Frontal cortex (tissue), 3 donors: ENCODE measurements at regions not wholly inside any gene's neighbourhood (a gene's known extent, or its start where the extent isn't known, plus 50 kb on each side); places are given as distances from the start of the nearest gene placed in this dataset.
"Not testable (repeated sequence)": the region's sequence is repeated elsewhere in the genome, so short reads cannot be mapped to it uniquely, and the experiment has no call there.

Source experiments
- DNase-seq, 2 donors: peaks; one replicate each; pipeline ENCODE4 v3.0.0; 2012; ENCODE audit warnings: low spot score in 2 of 2
- FAIRE-seq: peaks from 2 replicates; lab custom pipeline; 2012; peaks lifted over from hg19 to GRCh38; lab: Jason Lieb, UNC
- donor health status: control.
- donor health status: control.
- donor health status: control.

DNA sequence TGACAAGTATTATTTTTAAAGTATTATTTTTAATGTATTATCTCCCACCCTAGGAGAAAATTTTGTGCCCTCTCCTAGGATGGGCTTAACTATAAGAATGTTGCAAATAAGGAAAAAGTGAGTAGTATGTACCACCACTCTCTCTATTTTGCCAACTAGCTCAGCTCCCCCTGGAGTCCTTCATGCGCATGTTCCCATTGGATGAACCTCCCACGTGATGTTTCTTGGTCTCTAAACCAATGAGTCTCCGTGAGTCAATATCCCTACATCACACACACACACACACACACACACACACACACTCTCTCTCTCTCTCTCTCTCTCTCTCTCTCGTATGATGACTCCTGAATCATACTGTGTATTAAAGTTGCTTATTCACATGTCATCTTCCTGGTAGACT lies 129.7 kb upstream of the ZFP42 start:
- no peak for FAIRE-seq

DNA sequence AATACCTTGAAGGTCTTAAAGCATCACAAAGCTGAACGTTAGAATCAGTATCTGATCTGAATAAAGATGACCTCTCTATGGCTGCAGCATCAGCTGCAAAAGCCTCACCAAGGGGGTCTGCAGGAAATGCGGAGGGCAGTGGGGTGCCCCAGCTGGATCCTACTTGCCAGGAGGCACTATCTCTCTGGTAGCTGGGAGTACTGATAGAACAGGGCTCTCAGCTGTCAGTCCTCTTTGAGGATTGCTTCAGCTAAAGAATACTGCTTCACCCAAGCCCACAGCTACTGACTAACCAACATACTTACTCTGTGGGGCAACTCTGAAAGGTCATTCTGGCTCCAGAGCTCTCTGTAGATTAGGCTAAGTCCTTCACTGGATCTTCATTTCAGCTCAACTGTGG lies 112.5 kb upstream of the ZFP42 start:
- FAIRE-seq, result no peak
- no peak for DNase-seq

More for the DNA sequence above, 129.7 kb upstream of the ZFP42 start:
- no peak for DNase-seq

DNA sequence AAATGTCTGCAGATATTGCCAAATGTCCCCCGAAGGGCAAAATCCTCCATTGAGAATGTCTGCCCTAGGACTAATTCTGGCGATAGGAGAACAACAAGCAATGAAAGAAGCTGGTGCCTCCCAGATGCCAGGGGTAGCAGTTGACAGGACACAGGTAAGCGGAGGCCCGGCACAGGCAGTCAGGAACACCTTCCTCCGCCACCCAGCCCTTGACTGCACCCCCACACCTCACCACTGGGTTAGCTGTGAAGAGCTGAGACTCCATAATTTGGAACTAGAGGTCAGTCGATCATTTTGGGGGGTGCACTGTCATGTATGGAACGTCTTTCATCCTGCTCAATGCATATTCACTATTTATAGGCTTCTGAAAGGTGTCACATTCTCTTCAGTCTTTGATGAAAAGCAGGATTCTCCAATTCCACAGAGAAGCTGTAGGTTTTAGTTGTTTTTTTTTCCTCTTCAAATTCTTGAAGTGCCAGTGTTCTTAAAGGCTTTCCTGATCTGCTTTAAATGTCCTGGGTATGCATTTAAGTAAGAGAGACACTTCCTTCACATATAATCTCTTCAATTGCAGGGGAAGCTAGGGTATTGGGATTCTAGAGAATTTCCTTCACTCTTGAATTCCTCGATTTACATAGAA lies 111.6 kb upstream of the ZFP42 start:
- DNase-seq, result no peak
- no peak for FAIRE-seq

DNA sequence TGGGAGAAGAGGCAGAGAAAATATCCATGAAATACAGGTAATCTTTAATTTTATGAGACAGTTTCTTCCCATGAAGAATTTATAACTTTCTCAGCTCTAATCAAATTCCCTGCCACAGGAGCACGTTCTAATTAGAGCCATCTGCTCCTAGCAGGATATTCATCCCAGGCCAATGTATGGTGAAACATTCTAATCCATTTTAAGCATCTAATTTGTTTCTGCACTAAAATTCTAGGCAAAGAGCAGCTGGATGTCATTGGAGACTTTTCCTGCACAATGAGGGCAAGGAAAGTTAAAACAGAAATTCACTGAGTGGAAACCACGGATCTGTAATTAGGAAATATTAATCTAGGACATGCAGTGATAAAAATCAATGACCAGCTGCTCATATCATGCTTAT lies 107.7 kb upstream of the ZFP42 start:
- FAIRE-seq, result no peak
- DNase-seq, result no peak

DNA sequence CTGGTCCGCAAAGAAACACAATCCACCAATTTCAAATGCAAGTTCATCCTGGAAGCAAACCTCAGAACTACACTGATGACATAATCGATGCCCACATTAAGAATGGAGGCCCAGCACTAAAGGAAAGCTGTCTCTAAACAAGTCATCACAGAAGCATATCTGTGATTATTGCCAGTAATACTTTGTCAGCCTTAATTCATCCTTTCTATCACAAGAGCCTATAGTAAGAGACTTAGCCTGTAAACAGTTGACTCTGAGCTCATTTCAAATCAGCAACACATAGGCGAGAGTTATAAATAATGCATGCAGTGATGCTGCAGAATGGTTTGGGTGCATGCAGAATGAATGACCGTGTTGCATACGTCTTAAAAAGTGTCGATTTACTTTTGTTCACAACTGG lies 105.9 kb upstream of the ZFP42 start:
- FAIRE-seq (no peak), DNase-seq (no peak)

DNA sequence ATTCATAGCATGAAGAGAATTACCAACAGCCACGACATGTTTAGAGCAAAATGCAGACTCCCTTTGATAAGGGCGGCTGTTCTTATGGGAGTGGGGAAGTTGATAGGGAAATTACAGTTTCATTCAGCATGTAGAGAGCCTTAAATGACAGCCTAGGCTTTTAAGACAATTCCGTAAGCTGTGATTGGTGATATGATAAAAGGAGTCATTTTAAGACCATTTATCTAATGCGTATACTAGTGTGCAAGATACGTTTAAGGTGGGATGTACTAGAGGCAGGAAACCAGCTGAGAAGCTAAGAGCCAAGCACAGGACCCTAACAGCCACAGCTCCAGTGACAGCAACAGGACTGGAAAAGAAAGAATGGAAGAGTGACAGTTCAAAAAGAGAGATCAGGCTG lies 102.2 kb upstream of the ZFP42 start:
- no peak for DNase-seq
- no peak for FAIRE-seq

DNA sequence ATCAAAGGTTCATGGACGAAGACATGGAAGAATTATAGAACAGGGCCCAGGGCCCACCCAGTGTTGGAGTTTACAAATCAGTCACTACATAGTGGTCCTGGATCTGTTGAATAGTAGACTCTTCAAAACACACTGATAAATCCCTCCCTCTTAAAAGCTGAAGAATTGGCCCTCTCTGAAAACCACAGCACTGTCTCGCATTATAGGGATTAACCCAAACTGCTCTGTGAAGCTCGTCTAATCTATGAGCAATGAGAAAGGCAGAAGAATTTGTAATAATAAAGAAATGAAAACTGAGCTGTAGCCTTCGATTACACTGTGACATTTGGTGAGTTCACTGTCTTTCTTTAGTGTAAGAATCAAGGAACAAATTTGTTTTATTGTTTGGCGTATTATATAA lies 92.5 kb upstream of the ZFP42 start:
- no peak for FAIRE-seq
- no peak for DNase-seq

DNA sequence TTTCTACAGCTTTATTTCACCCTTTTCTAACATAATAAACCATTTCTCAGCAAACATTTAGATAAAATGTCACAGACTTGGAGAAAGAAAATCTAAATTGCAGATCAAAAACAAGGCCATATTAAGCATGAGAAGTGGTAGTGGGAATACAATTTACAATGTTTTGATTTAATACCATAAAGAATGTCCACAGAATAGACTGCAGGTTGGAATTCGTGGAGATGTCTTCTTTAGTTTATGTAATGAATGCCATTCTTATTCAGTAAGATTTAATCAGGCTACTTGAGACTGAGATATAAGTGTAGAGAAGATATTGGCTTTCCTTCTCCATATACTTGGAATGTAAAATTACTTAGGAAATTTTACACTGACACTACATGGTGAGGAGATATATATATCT lies 91.9 kb upstream of the ZFP42 start:
- FAIRE-seq (no peak), DNase-seq (no peak)

DNA sequence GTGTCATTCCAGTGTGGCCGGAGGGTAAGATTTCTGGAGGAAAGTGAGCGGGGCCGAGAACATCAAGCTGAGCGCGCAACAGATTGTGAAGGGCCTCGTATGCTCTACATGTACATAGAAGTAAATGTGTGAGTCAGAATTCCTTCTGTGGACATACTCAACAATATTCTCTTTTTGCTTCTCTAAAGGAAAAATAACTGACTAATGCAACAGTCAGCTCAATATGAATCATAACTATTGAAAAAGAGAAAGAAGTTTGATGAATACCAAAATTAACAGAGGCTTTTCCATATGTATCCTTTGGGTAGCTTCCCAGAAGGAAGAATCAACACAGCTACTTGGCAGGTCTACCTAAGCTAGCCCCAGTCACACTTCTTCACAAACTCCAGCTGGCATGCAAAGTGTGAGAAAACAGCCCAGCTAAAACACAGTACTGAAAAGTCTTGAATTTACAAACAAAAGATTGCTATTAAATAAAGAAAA lies 87.5 kb upstream of the ZFP42 start:
- FAIRE-seq, result no peak
- DNase-seq, result no peak

DNA sequence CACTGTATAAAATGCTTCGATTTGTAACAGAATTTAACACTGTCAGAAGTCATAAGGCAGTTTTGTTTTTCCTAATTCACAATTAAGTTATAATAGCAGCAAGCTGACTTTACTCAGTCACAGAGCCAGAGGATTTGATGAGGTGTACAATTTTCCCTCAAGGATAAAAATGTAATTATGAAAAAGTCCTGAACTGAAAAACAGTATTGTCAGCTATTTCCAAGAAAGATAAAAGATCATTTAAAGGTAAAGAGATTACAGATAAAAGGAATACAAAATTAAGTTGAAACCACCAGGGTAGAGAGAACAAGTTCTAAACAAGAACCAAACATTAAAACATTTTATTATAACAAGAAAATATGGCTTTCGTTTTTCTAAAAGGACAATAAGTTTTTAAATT lies 86.8 kb upstream of the ZFP42 start:
- no peak for DNase-seq
- no peak for FAIRE-seq

DNA sequence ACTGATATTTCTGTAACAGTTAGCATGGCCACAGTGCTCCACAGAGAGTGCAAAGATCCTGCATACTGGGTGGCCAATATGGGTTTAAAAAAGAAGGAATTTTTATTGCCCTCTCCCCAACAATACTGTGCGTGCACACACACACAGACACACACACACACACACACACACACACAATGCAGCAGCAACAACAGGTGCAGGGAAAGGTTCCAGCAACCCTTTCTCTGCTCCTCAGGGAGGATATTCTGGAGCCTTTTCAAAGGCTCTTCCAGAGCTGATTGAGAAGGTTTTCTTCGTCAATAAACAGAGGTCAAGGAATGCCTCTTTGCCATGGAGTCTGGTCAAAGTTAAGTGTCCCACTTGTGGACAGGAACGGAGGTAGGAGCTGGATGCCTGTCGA lies 84.8 kb upstream of the ZFP42 start:
- DNase-seq (no peak), FAIRE-seq (no peak)

DNA sequence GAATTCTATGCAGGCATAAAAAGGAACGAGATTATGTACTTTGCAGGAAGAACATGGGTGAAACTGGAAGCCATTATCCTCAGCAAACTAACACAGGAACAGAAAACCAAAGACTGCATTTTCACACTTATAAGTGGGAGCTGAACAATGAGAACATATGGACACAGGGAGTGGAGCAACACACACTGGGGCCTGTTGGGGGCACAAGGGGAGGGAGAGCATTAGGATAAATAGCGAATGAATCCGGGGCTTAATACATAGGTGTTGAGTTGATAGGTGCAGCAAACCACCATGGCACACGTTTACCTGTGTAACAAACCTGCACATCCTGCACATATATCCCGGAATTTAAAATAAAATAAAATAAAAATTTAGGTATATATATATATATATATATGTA lies 80.2 kb upstream of the ZFP42 start:
- FAIRE-seq, DNase-seq: not testable (repeated sequence)

DNA sequence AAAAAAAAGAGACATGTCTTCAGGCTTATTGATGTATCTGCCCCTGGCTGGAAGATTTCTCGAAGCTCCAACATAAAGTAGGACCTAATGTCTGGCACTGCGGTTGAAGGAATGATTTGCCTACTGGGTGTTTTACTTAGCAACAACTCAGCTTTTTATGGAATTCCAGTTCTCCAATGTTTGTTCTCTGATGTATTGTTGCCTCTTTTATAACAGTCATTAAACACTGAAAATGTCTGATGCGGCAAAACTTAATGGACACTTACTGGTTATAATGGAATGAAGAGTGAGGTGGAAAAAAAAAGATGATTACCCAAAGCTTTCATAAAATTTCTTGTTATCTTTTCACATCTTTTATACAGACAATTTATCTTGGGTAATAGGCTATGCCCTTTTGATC lies 75.6 kb upstream of the ZFP42 start:
- FAIRE-seq (no peak), DNase-seq (no peak)

DNA sequence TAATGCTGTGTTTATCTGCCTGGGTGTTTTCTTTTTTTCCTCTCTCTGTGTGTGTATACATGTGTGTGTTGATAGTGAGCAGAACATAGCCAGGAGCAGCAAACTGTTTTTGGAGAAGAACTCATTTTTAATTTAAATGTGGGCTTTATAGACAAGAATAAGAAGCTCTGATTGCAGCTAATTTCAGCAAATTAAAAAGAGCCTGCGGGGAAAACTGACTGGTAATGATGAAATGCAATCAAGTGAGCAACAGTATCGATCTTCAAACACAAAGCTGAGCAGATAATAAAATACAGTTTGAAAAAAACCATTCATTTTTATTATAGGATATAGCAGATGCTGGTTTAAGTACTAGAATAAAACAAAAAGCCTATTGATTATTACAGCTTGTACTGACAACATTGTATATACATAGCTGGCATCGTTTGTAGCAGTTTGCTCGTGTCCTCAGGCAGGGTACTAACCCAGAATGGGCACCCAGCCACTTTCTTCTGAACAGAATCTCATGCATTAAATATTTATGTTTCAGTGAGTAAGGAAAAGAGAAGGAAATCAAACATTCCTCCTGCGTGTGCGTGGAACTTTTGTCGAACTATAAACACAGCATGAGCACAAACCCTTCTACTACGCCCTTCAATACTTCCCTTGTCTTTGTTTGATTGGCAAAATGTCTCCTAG lies 73.5 kb upstream of the ZFP42 start:
- FAIRE-seq (no peak), DNase-seq (no peak)

DNA sequence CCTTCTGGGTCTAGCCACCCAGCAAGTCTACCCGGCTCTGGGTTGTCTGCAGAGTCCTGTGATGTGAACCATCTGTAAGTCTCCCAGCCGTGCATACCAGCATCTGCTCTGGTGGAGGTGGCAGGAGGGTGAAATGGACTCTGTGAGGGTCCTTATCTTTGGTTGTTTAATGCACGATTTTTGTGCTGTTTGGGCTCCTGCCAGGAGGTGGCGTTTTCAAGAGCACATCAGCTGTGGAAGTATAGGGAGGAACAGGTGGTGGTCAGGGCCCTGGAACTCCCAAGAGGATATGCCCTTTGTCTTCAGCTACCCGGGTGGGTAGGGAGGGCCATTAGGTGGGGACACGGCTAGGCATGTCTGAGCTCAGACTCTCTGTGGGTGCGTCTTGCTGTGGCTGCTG lies 66.5 kb upstream of the ZFP42 start:
- FAIRE-seq (no peak), DNase-seq (no peak)

DNA sequence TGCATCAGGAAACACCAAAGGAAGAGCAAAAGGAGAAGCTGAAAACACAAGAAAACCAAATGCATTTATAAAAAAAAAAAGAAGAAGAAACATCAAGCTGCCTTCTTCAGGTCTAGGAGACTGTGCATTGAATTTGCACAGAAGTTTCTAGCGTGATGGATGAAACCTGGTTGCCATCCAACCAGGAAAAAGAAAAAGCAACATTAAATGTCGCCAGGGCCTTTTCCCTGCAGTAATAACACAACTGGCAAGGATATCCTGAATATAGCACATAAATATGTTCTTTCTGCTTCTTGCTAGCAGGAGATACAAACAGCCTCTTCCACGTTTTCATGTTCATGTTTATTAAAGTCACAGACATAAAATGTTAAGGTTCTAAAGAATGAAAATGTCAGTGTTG lies 60.8 kb upstream of the ZFP42 start:
- FAIRE-seq (no peak), DNase-seq (no peak)

DNA sequence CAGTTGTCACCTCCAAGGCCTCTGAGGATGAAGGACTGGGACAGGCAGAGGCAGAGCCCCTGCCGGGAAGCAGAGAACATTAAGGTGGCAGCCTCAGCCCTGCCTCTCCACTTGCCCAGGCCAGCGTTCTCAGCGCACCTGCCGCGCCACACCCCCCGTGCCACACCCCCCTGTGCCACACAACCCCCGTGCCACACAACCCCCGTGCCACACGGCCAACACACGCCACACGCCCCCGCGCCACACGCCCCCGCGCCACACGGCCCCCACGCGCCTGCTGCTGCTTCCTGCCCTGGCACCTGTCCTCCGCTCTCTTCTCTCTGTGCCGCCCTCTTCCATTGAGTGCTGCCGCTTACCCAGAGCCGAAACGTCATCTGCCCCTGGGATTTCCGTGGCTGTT lies 58.0 kb upstream of the ZFP42 start:
- no peak for FAIRE-seq
- no peak for DNase-seq

DNA sequence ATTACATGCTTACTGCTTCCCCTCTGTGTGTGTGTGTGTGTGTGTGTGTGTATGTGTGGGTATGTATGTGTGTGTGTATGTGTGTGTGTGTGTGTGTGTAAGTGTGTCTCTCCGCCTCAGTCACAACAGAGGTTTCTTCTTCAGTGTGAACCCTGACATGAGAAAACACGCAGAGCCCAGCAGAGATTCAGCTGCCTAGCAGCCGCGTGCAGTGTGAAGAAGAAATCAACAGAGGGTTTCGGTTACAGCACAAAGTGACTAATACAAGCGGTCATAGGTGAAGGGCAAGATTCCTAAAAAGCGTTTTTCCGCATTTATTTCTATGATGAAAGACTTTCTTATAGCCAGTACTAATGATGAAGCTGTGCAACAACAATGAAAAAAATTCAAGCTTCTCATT lies 55.3 kb upstream of the ZFP42 start:
- no peak for DNase-seq
- no peak for FAIRE-seq

DNA sequence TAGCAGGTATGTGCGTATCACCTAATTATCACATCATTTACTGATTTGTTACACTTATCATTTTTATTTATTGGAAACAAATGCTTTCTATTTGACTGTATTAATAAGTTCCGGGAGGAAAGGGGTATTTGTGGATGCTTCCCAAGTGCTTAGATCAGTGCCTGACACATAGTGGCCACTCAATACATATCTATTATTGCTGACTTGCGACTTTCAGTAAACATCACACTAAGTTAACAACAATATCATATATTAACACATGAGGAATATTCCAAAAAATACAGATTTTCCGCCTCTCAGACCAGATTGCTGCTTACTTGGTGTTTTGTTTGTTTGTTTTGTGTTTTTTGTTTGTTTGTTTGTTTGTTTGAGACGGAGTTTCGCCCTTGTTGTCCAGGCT lies 52.6 kb upstream of the ZFP42 start:
- no peak for FAIRE-seq
- no peak for DNase-seq

DNA sequence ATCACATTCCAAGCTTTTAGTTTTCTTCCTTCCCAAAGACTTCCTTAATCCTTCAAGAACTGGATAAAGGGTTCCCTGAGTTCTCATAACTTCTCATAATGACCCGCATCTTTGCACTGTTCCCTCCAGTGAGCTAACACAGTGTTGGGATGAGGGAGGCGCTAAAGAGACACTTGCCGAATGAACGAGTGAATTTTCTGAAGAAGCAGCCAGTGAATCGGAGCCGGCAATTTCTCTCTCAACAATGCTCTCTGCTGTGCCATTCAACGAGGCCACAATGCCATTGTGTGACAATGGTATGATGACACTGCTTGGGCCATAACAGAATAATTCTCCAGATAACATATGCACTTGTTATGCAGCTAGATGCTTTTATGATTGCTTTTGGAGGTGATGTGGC lies 51.4 kb upstream of the ZFP42 start:
- no peak for FAIRE-seq

More for the DNA sequence above, 51.4 kb upstream of the ZFP42 start:
- no peak for DNase-seq
